Trophoblast cell (in vitro differentiated cells and primary cell): ENCODE measurements at regions not wholly inside any gene's neighbourhood (a gene's known extent, or its start where the extent isn't known, plus 50 kb on each side); places are given as distances from the start of the nearest gene placed in this dataset.

ENCODE experiments used
- DNase-seq, 2 donors: peaks; one replicate each; pipeline ENCODE4 v3.0.0-alpha.2; 2016
- H2AFZ ChIP-seq: 2 replicates; pipeline ENCODE4 v1.6.1; 2013; ENCODE audit warnings: low read length, moderate library complexity, mild to moderate bottlenecking; ENCODE audit not compliant: insufficient read depth, poor library complexity
- H2AK5ac ChIP-seq: 2 replicates; pipeline ENCODE4 v1.6.1; 2013; ENCODE audit warnings: mild to moderate bottlenecking, low read length
- H2BK120ac ChIP-seq: 2 replicates; pipeline ENCODE4 v1.6.1; 2013; ENCODE audit warnings: low read length, mild to moderate bottlenecking, moderate library complexity; ENCODE audit not compliant: insufficient read depth, poor library complexity
- H2BK12ac ChIP-seq: 2 replicates; pipeline ENCODE4 v1.6.1; 2013; ENCODE audit warnings: mild to moderate bottlenecking, low read length, moderate library complexity
- H2BK5ac ChIP-seq: 2 replicates; pipeline ENCODE4 v1.6.1; 2013; ENCODE audit warnings: low read length, low read depth, moderate library complexity, mild to moderate bottlenecking; ENCODE audit not compliant: poor library complexity
- H3K14ac ChIP-seq: 2 replicates; pipeline ENCODE4 v1.6.1; 2013; ENCODE audit warnings: mild to moderate bottlenecking, low read length
- H3K18ac ChIP-seq: 2 replicates; pipeline ENCODE4 v1.6.1; 2013; ENCODE audit warnings: mild to moderate bottlenecking, low read length
- H3K23ac ChIP-seq: 2 replicates; pipeline ENCODE4 v1.6.1; 2013; ENCODE audit warnings: low read length
- H3K27ac ChIP-seq: 2 replicates; pipeline ENCODE4 v1.5.1; 2013; ENCODE audit warnings: low read depth, mild to moderate bottlenecking, inconsistent platforms, low read length, moderate library complexity
- H3K27me3 ChIP-seq: 2 replicates; pipeline ENCODE4 v1.6.1; 2013; ENCODE audit warnings: inconsistent platforms, mild to moderate bottlenecking, low read length, moderate library complexity; ENCODE audit not compliant: insufficient read depth
- H3K36me3 ChIP-seq, 2 experiments: 1 replicate in 1 of 2; 2 replicates in 1 of 2; pipeline ENCODE4 v1.6.1; 2013; ENCODE audit warnings: low read length in 2 of 2, mild to moderate bottlenecking in 2 of 2, moderate library complexity in 1 of 2; ENCODE audit not compliant: insufficient read depth in 2 of 2, control insufficient read depth in 1 of 2
- H3K4ac ChIP-seq: 2 replicates; pipeline ENCODE4 v1.6.1; 2013; ENCODE audit warnings: low read depth, mild to moderate bottlenecking, low read length, moderate library complexity
- H3K4me1 ChIP-seq, 2 experiments: 1 replicate in 1 of 2; 2 replicates in 1 of 2; pipeline ENCODE4 v1.6.1; 2013; ENCODE audit warnings: low read length in 2 of 2, mild to moderate bottlenecking in 2 of 2, moderate library complexity in 1 of 2; ENCODE audit not compliant: insufficient read depth in 2 of 2, control insufficient read depth in 1 of 2
- H3K4me2 ChIP-seq: 2 replicates; pipeline ENCODE4 v1.6.1; 2013; ENCODE audit warnings: inconsistent platforms, mild to moderate bottlenecking, low read length, moderate library complexity
- H3K4me3 ChIP-seq: 2 replicates; pipeline ENCODE4 v1.5.1; 2013; ENCODE audit warnings: mild to moderate bottlenecking, low read depth, low read length, inconsistent platforms
- H3K79me1 ChIP-seq: one replicate; pipeline ENCODE4 v1.6.1; 2013; ENCODE audit warnings: low read length
- H3K79me2 ChIP-seq: 2 replicates; pipeline ENCODE4 v1.6.1; 2013; ENCODE audit warnings: low read length, mild to moderate bottlenecking; ENCODE audit not compliant: control insufficient read depth, insufficient read depth, poor library complexity
- H3K9ac ChIP-seq: 2 replicates; pipeline ENCODE4 v1.6.1; 2013; ENCODE audit warnings: mild to moderate bottlenecking, low read length
- H3K9me3 ChIP-seq: 2 replicates; pipeline ENCODE4 v1.6.1; 2013; ENCODE audit warnings: low read depth, mild to moderate bottlenecking, control low read depth, inconsistent platforms, low read length; ENCODE audit not compliant: insufficient read depth
- H4K12ac ChIP-seq: 2 replicates; pipeline ENCODE4 v1.6.1; 2013; ENCODE audit warnings: low read depth, mild to moderate bottlenecking, low read length, moderate library complexity
- H4K8ac ChIP-seq: 2 replicates; pipeline ENCODE4 v1.6.1; 2013; ENCODE audit warnings: low read depth, mild to moderate bottlenecking, low read length, moderate library complexity
- H4K91ac ChIP-seq: one replicate; pipeline ENCODE4 v1.6.1; 2013; ENCODE audit warnings: low read depth, mild to moderate bottlenecking, low read length, moderate library complexity
- WGBS: extraction: QIAGEN DNeasy Blood & Tissue Kit; methylation state at CpG from one replicate; pipeline ENCODE4 v1.1.7; 2013; ENCODE audit warnings: missing lambda C conversion rate; ENCODE audit not compliant: insufficient read length, insufficient coverage; ENCODE audit errors: extremely low coverage; 5-methylcytosine and 5-hydroxymethylcytosine counted together

DNA sequence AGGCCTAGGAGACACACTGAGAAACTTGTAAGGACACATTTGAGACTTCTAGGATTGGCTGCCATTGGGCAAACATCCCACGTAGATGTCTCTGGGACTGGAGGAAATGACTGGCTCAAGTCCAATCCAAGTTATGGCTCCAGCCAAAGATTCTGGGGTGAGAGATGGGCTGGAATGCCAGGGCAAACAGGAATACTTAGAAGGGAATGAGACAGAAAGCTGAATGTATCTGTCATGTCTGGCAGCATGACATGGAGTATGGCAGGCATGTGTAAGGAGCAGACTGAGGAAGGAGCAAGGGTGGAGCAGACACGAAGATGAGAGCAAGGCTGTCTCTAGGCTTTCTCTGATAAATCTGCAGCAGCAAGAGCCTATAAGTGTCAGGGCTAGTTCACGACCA, 209.2 kb downstream of the PHLDA1 start:
- Histone ChIP-seq H3K27ac (no peak overlapping the region), H3K36me3 (no peaks in the 10 kb centered on the region), H4K8ac (no peak overlapping the region), H2AFZ (no peak overlapping the region), H4K12ac (no peak overlapping the region), H3K4me2 (no peak overlapping the region), H2BK12ac (no peak overlapping the region), H3K79me2 (no peaks in the 10 kb centered on the region), H3K4ac (no peak overlapping the region), H3K9ac (no peak overlapping the region), H3K79me1 (no peaks in the 10 kb centered on the region), H3K4me1 (peaks cover 0 to 2% of the 10 kb centered on the region in 2 experiments), H3K9me3 (no peaks in the 10 kb centered on the region), H2BK5ac (no peak overlapping the region), H2AK5ac (no peak overlapping the region), H2BK120ac (no peak overlapping the region), H3K18ac (no peak overlapping the region), H3K27me3 (no peaks in the 10 kb centered on the region), H3K23ac (no peak overlapping the region), H3K4me3 (no peak overlapping the region), H4K91ac (no peak overlapping the region), H3K14ac (no peak overlapping the region)
- no CpG with 5 or more reads among the region's 3 CpGs for WGBS
- peak in 1 of 2 donors; percentile 36 for DNase-seq

GRCh38 chr12:75820848-75821578, 210.6 kb downstream of the PHLDA1 start:
- Histone ChIP-seq H3K9ac (no peak overlapping the region), H2BK12ac (no peak overlapping the region), H3K27ac (no peak overlapping the region), H3K4me3 (no peak overlapping the region), H2BK5ac (no peak overlapping the region), H3K4me2 (no peak overlapping the region), H2BK120ac (no peak overlapping the region), H4K12ac (no peak overlapping the region), H4K8ac (no peak overlapping the region), H2AFZ (no peak overlapping the region), H3K27me3 (no peaks in the 10 kb centered on the region), H4K91ac (no peak overlapping the region), H3K4me1 (peaks cover 0 to 2% of the 10 kb centered on the region in 2 experiments), H3K79me2 (no peaks in the 10 kb centered on the region), H3K14ac (no peak overlapping the region), H3K9me3 (no peaks in the 10 kb centered on the region), H3K23ac (no peak overlapping the region), H3K36me3 (no peaks in the 10 kb centered on the region), H3K4ac (no peak overlapping the region), H2AK5ac (no peak overlapping the region), H3K79me1 (no peaks in the 10 kb centered on the region), H3K18ac (no peak overlapping the region)
- WGBS = no CpG with 5 or more reads among the region's 10 CpGs
- peak; percentile 64 to 93 for DNase-seq

DNA sequence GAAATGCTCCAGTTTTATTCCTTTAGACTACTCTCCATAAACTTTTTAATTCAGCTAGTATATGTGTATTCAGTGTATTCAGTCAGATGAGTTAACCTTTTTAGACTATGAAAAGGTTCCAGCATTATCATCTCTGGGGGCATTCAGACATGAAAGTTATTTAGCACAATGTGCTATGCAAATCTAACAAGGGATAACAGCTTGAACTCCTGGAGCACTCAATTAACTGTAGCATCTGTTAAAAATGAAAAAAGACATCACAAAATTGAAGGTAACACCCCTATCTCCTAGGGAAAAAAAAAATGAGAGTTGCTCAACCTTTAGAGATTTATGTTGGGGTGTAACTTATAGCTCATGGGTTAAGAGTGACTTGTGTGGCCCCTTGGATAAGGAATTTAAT, 211.5 kb downstream of the PHLDA1 start:
- no peaks in the 10 kb centered on the region for H3K4me1 ChIP-seq
- H3K4me3 ChIP-seq = no peak overlapping the region
- H4K91ac ChIP-seq = no peak overlapping the region
- H4K8ac ChIP-seq = no peak overlapping the region
- H3K9me3 ChIP-seq = no peaks in the 10 kb centered on the region
- no peaks in the 10 kb centered on the region for H3K79me1 ChIP-seq
- no peak for DNase-seq
- no peaks in the 10 kb centered on the region for H3K36me3 ChIP-seq
- no peak overlapping the region for H3K4me2 ChIP-seq
- no peak overlapping the region for H2BK5ac ChIP-seq
- no peaks in the 10 kb centered on the region for H3K27me3 ChIP-seq
- H3K14ac ChIP-seq = no peak overlapping the region
- H3K79me2 ChIP-seq = no peaks in the 10 kb centered on the region
- H3K27ac ChIP-seq = no peak overlapping the region
- no peak overlapping the region for H3K4ac ChIP-seq
- no peak overlapping the region for H2AK5ac ChIP-seq
- no peak overlapping the region for H3K18ac ChIP-seq
- H2AFZ ChIP-seq = no peak overlapping the region
- no peak overlapping the region for H2BK12ac ChIP-seq
- no peak overlapping the region for H4K12ac ChIP-seq
- H3K23ac ChIP-seq = no peak overlapping the region
- H2BK120ac ChIP-seq = no peak overlapping the region
- H3K9ac ChIP-seq = no peak overlapping the region

DNA sequence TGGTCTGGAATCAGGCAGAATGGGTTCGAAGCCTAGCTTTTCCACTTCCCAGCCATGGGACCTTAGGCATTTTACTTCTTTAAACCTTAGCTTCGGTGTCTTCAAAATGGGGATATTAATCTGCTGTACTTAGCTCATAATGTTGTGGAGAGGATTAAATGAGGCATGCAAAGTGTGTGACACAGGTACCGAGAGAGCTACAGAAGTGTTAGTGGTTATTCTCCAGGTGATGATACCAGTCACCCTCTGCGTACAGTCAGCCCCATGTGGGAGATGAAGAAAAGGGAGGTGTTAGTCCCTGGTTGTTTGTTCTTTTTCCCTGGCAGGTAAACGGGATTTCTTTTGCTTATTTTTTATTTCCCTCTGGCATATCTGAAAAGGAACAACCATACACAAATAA, 212.1 kb downstream of the PHLDA1 start:
- Histone ChIP-seq H4K12ac (no peak overlapping the region), H3K79me2 (no peaks in the 10 kb centered on the region), H2BK120ac (no peak overlapping the region), H3K27me3 (no peaks in the 10 kb centered on the region), H3K36me3 (no peaks in the 10 kb centered on the region), H3K9me3 (no peaks in the 10 kb centered on the region), H3K18ac (no peak overlapping the region), H3K79me1 (no peaks in the 10 kb centered on the region), H2BK12ac (no peak overlapping the region), H3K4me2 (no peak overlapping the region), H2AK5ac (no peak overlapping the region), H3K4me3 (no peak overlapping the region), H4K8ac (no peak overlapping the region), H3K4ac (no peak overlapping the region), H3K23ac (no peak overlapping the region), H3K9ac (no peak overlapping the region), H3K4me1 (no peaks in the 10 kb centered on the region), H2BK5ac (no peak overlapping the region), H3K27ac (no peak overlapping the region), H3K14ac (no peak overlapping the region), H2AFZ (no peak overlapping the region), H4K91ac (no peak overlapping the region)
- no peak for DNase-seq
- no CpG with 5 or more reads among the region's 5 CpGs for WGBS
